ENCODE measurements at regions not wholly inside any gene's neighbourhood (a gene's known extent, or its start where the extent isn't known, plus 50 kb on each side); places are given as distances from the start of the nearest gene placed in this dataset.

DNA sequence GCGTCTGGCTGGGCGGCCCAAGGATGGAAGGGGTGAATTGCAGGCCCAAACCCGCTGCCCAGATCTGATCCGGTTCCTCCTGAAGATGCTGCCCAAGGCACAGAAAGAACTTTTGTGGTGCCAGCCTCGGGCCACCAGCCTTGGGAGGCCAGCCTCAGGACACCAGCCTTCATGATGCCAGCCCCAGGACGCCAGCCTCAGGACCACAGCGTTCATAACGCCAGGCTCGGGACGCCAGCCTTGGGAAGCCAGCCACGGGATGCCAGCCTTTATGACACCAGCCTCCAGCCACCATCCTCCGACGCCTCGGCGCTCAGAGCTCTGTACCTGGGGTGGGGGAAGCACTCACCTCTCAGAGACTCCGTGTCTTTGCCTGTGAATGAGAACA is 107.8 kb downstream of the ADRA2C start:
- no peak overlapping the region for H3K4me3 ChIP-seq
- H4K20me1 ChIP-seq (ENCODE audit: control insufficient read depth, insufficient read depth) = no peaks in the 10 kb centered on the region
- in situ Hi-C loops (cut with MboI) (no loop called here), intact Hi-C loops (cut with micrococcal nuclease; ENCODE audit: unreplicated experiment) (no loop called here)
- no peak for FAIRE-seq
- no peak overlapping the region for H3K27ac ChIP-seq (ENCODE audit: control insufficient read depth, insufficient read depth)
- ChIA-PET SMC1A (ENCODE audit: uncharacterized antibody, unreplicated experiment) (no interaction called here), POLR2A (no interaction called here), CTCF (no interaction called here), RAD21 (ENCODE audit: unreplicated experiment) (no interaction called here)
- no peaks in the 10 kb centered on the region for H3K4me1 ChIP-seq (ENCODE audit: control insufficient read depth, insufficient read depth, low read length)
- no peaks in the 10 kb centered on the region for H3K36me3 ChIP-seq (ENCODE audit: control insufficient read depth in 2 of 2, insufficient read depth in 2 of 2, low read length in 1 of 2)
- H3K4me2 ChIP-seq (ENCODE audit: control insufficient read depth, insufficient read depth) = no peak overlapping the region
- ATAC-seq = no peak
- H3K79me2 ChIP-seq (ENCODE audit: control insufficient read depth, insufficient read depth, low read length) = no peaks in the 10 kb centered on the region
- 49% methylated on average over 15 of the region's 16 CpGs for WGBS (ENCODE audit: insufficient coverage, insufficient replicate concordance, low lambda C conversion rate, missing lambda C conversion rate)
- no TSS peak for BruUV-seq (replicated peaks)
- H2AFZ ChIP-seq (ENCODE audit: control insufficient read depth, low read depth, low read length) = no peak overlapping the region
- no peak overlapping the region for H3K9ac ChIP-seq (ENCODE audit: control insufficient read depth, insufficient read depth, low read length)
- H3K27me3 ChIP-seq (replicated peaks in 1 of 2; ENCODE audit: control insufficient read depth in 2 of 2, insufficient read depth in 2 of 2, low read length in 1 of 2) = peaks cover 4 to 6% of the 10 kb centered on the region in 2 experiments
- H3K9me3 ChIP-seq (replicated peaks; ENCODE audit: control insufficient read depth, insufficient read depth, low read length) = peaks cover 8% of the 10 kb centered on the region; the same call in 1 of the 3 replicates
- no peak for DNase-seq (ENCODE audit: low read depth, low spot score)
- no peak for TF ChIP-seq DPF2 (IDR thresholded peaks at IDR 0.05)
- no peak for TF ChIP-seq ZBED1 (IDR thresholded peaks at IDR 0.05; ENCODE audit: borderline replicate concordance)
- TF ChIP-seq ZNF622 (IDR thresholded peaks at IDR 0.05) = no peak
- TF ChIP-seq, protein P1, sequence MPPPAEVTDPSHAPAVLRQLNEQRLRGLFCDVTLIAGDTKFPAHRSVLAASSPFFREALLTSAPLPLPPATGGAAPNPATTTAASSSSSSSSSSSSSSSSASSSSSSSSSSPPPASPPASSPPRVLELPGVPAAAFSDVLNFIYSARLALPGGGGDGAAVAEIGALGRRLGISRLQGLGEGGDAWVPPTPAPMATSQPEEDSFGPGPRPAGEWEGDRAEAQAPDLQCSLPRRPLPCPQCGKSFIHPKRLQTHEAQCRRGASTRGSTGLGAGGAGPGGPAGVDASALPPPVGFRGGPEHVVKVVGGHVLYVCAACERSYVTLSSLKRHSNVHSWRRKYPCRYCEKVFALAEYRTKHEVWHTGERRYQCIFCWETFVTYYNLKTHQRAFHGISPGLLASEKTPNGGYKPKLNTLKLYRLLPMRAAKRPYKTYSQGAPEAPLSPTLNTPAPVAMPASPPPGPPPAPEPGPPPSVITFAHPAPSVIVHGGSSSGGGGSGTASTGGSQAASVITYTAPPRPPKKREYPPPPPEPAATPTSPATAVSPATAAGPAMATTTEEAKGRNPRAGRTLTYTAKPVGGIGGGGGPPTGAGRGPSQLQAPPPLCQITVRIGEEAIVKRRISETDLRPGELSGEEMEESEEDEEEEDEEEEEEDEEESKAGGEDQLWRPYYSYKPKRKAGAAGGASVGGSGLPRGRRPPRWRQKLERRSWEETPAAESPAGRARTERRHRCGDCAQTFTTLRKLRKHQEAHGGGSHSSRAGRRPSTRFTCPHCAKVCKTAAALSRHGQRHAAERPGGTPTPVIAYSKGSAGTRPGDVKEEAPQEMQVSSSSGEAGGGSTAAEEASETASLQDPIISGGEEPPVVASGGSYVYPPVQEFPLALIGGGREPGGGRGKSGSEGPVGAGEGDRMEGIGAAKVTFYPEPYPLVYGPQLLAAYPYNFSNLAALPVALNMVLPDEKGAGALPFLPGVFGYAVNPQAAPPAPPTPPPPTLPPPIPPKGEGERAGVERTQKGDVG (CRISPR knock-in tag; IDR thresholded peaks at IDR 0.05) = no peak
- no peak for TF ChIP-seq GATAD2B (conservative IDR thresholded peaks at IDR 0.05; ENCODE audit: low read depth)
- no peak for TF ChIP-seq PAX5 (IDR thresholded peaks at IDR 0.05; ENCODE audit: borderline replicate concordance, low read depth, low read length)
- TF ChIP-seq, protein P2, sequence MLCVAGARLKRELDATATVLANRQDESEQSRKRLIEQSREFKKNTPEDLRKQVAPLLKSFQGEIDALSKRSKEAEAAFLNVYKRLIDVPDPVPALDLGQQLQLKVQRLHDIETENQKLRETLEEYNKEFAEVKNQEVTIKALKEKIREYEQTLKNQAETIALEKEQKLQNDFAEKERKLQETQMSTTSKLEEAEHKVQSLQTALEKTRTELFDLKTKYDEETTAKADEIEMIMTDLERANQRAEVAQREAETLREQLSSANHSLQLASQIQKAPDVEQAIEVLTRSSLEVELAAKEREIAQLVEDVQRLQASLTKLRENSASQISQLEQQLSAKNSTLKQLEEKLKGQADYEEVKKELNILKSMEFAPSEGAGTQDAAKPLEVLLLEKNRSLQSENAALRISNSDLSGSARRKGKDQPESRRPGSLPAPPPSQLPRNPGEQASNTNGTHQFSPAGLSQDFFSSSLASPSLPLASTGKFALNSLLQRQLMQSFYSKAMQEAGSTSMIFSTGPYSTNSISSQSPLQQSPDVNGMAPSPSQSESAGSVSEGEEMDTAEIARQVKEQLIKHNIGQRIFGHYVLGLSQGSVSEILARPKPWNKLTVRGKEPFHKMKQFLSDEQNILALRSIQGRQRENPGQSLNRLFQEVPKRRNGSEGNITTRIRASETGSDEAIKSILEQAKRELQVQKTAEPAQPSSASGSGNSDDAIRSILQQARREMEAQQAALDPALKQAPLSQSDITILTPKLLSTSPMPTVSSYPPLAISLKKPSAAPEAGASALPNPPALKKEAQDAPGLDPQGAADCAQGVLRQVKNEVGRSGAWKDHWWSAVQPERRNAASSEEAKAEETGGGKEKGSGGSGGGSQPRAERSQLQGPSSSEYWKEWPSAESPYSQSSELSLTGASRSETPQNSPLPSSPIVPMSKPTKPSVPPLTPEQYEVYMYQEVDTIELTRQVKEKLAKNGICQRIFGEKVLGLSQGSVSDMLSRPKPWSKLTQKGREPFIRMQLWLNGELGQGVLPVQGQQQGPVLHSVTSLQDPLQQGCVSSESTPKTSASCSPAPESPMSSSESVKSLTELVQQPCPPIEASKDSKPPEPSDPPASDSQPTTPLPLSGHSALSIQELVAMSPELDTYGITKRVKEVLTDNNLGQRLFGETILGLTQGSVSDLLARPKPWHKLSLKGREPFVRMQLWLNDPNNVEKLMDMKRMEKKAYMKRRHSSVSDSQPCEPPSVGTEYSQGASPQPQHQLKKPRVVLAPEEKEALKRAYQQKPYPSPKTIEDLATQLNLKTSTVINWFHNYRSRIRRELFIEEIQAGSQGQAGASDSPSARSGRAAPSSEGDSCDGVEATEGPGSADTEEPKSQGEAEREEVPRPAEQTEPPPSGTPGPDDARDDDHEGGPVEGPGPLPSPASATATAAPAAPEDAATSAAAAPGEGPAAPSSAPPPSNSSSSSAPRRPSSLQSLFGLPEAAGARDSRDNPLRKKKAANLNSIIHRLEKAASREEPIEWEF (IDR thresholded peaks at IDR 0.05; ENCODE audit: insufficient replicate concordance, low read depth, low read length) = no peak
- TF ChIP-seq, protein P3, sequence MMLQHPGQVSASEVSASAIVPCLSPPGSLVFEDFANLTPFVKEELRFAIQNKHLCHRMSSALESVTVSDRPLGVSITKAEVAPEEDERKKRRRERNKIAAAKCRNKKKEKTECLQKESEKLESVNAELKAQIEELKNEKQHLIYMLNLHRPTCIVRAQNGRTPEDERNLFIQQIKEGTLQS (IDR thresholded peaks at IDR 0.05; ENCODE audit: borderline replicate concordance, extremely low read depth, low read depth, low read length) = no peak
- no peak for TF ChIP-seq TCF12 (IDR thresholded peaks at IDR 0.05; ENCODE audit: low read depth, low read length)
- TF ChIP-seq POLR2AphosphoS2 (IDR thresholded peaks at IDR 0.05; ENCODE audit: low read depth, low read length) = no peak
- TF ChIP-seq SMAD1 (IDR thresholded peaks at IDR 0.05; ENCODE audit: low read depth, partially characterized antibody) = no peak
- TF ChIP-seq, protein P4, sequence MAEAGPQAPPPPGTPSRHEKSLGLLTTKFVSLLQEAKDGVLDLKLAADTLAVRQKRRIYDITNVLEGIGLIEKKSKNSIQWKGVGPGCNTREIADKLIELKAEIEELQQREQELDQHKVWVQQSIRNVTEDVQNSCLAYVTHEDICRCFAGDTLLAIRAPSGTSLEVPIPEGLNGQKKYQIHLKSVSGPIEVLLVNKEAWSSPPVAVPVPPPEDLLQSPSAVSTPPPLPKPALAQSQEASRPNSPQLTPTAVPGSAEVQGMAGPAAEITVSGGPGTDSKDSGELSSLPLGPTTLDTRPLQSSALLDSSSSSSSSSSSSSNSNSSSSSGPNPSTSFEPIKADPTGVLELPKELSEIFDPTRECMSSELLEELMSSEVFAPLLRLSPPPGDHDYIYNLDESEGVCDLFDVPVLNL (IDR thresholded peaks at IDR 0.05; ENCODE audit: low read depth, low read length) = no peak
- no peak for TF ChIP-seq JUNB (IDR thresholded peaks at IDR 0.05)
- no peak for TF ChIP-seq PAX8 (IDR thresholded peaks at IDR 0.05)
- TF ChIP-seq STAT3 (IDR thresholded peaks at IDR 0.05; ENCODE audit: low read depth, low read length) = no peak
- TF ChIP-seq CBX5 (IDR thresholded peaks at IDR 0.05; ENCODE audit: low read depth) = no peak
- no peak for TF ChIP-seq MYB (IDR thresholded peaks at IDR 0.05; ENCODE audit: borderline replicate concordance, low read depth, low read length)
- no peak for TF ChIP-seq STAT1 (conservative IDR thresholded peaks at IDR 0.05)

Data from GM12878 (cell line).